HFF-Myc (cell line): ENCODE measurements at regions not wholly inside any gene's neighbourhood (a gene's known extent, or its start where the extent isn't known, plus 50 kb on each side); places are given as distances from the start of the nearest gene placed in this dataset.
A peak's percentile ranks its signal among the peaks of the same experiment; 100 is the strongest.

Experiments
- DNase-seq: peaks from one replicate; pipeline ENCODE4 v3.0.0-alpha.2; 2011; ENCODE audit warnings: low read depth; ENCODE audit errors: extremely low read depth
- H3K4me3 ChIP-seq: replicated peaks from 2 replicates; pipeline ENCODE4 v1.5.1; 2011; ENCODE audit warnings: low read depth, mild to moderate bottlenecking, control low read depth, low read length
- CTCF ChIP-seq: IDR thresholded peaks from 2 replicates; pipeline ENCODE4 v1.5.1; 2012; ENCODE audit warnings: mild to moderate bottlenecking, low read depth, low read length, control low read depth; ENCODE audit errors: missing control alignments

DNA sequence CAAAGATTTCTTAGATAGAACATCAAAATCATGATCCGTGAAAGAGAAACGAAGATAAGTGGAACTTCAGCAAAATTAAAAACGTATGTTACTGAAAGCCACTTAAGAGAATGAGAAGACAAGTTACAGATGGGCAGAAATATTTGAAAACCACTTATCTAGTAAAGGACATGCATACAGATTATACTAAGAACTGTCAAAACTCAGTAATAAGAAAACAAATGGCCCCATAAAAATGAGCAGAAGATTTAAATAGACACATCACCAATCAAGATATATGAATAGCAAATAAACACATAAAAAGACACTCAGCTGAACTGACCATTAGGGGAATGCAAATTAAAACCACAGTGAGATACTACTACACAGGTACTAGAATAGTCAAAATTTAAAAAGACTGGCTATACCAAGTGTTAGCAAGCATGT, 343.7 kb downstream of the PTEN start:
- no peak overlapping the region for H3K4me3 ChIP-seq
- DNase-seq = peak; percentile 54
- no peak for TF ChIP-seq CTCF

GRCh38 chr10:88209231-88209630, 345.8 kb downstream of the PTEN start:
- DNase-seq = no peak
- no peak overlapping the region for H3K4me3 ChIP-seq
- TF ChIP-seq CTCF = no peak

- H3K4me3 ChIP-seq = no peak overlapping the region
- no peak for DNase-seq
- no peak for TF ChIP-seq CTCF
These were observed 346.6 kb downstream of the PTEN start for GRCh38 chr10:88209837-88210561.

- TF ChIP-seq CTCF = no peak
- H3K4me3 ChIP-seq = no peak overlapping the region
These were observed 347.8 kb downstream of the PTEN start for GRCh38 chr10:88211230-88211629.

GRCh38 chr10:88212069-88212468, 348.6 kb downstream of the PTEN start:
- no peak overlapping the region for H3K4me3 ChIP-seq
- TF ChIP-seq CTCF = no peak
- no peak for DNase-seq

More at GRCh38 chr10:88211230-88211629, 347.8 kb downstream of the PTEN start:
- DNase-seq = no peak

DNA sequence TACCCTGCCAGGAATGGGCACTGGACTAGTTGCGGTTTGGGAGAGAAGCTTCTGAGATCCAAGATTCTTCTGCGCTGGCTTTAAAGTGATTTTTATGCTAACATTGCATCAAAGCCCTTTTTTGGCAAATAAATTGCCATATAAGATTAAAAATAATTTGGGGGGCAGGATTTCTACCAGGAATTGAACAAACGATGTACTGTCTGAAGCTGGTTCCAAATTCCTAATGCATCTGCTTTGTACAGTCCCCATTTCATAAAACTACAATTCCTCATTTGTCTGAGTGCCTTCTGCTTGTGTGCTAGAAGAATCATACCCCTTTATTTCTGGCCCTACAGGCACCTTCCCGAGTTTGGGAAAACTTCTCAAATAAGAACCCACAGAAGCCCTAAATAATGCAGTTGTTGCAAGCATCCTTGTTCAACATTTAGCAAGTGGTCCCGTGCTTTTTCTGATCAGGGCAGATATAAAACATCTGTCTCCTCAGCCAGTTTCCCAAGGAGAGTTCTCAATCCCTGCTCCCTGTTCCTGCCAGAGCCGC, 349.7 kb downstream of the PTEN start:
- H3K4me3 ChIP-seq = no peak overlapping the region
- no peak for DNase-seq
- no peak for TF ChIP-seq CTCF
